ENCODE measurements at regions not wholly inside any gene's neighbourhood (a gene's known extent, or its start where the extent isn't known, plus 50 kb on each side); places are given as distances from the start of the nearest gene placed in this dataset.

- Histone ChIP-seq H3K27me3 (ENCODE audit: control insufficient read depth in 1 of 2, insufficient read depth in 2 of 2, low read length in 2 of 2) (no peaks in the 10 kb centered on the region), H3K4me1 (ENCODE audit: insufficient read depth, low read length) (no peaks in the 10 kb centered on the region), H3K36me3 (ENCODE audit: insufficient read depth, low read length) (no peaks in the 10 kb centered on the region), H3K9me3 (ENCODE audit: low read length) (no peaks in the 10 kb centered on the region), H3K4me3 (ENCODE audit: low read depth in 1 of 2, low read length in 2 of 2) (no peak overlapping the region), H3K27ac (ENCODE audit: low read depth, low read length) (no peak overlapping the region), H3K9ac (ENCODE audit: low read length) (no peak overlapping the region)
Measured at GRCh38 chr10:90464329-90464728, 393.5 kb downstream of the HTR7 start.

- Histone ChIP-seq H3K9me3 (ENCODE audit: low read length) (no peaks in the 10 kb centered on the region), H3K27ac (ENCODE audit: low read depth, low read length) (no peak overlapping the region), H3K27me3 (ENCODE audit: control insufficient read depth in 1 of 2, insufficient read depth in 2 of 2, low read length in 2 of 2) (no peaks in the 10 kb centered on the region), H3K36me3 (ENCODE audit: insufficient read depth, low read length) (no peaks in the 10 kb centered on the region), H3K4me1 (ENCODE audit: insufficient read depth, low read length) (no peaks in the 10 kb centered on the region), H3K9ac (ENCODE audit: low read length) (no peak overlapping the region), H3K4me3 (ENCODE audit: low read depth in 1 of 2, low read length in 2 of 2) (no peak overlapping the region)
Measured at GRCh38 chr10:90470966-90471365, 386.9 kb downstream of the HTR7 start.

DNA sequence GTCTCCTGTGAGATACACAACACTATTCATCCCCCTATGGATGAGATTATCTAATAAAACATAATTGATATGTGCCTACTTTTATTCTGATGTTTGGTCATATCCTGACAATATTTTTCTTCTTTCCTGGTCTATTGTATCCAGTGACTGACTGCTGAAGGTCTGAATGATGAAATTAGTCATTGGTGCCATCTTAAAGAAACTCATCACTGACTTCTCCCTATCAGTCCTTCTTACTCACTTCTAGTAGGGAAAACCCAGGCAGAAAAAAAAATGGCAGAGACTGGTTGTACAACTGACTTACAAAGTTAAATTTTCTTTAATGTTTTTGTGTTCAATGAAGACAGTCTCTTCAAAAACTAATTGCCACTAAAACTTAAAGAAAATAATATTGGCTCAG lies 377.4 kb downstream of the HTR7 start:
- Histone ChIP-seq H3K27ac (ENCODE audit: low read depth, low read length) (no peak overlapping the region), H3K4me3 (ENCODE audit: low read depth in 1 of 2, low read length in 2 of 2) (no peak overlapping the region), H3K9ac (ENCODE audit: low read length) (no peak overlapping the region), H3K4me1 (ENCODE audit: insufficient read depth, low read length) (no peaks in the 10 kb centered on the region), H3K27me3 (ENCODE audit: control insufficient read depth in 1 of 2, insufficient read depth in 2 of 2, low read length in 2 of 2) (no peaks in the 10 kb centered on the region), H3K9me3 (ENCODE audit: low read length) (no peaks in the 10 kb centered on the region), H3K36me3 (ENCODE audit: insufficient read depth, low read length) (no peaks in the 10 kb centered on the region)

GRCh38 chr10:90481326-90481923 lies 376.4 kb downstream of the HTR7 start:
- Histone ChIP-seq H3K27ac (ENCODE audit: low read depth, low read length) (no peak overlapping the region), H3K27me3 (ENCODE audit: control insufficient read depth in 1 of 2, insufficient read depth in 2 of 2, low read length in 2 of 2) (no peaks in the 10 kb centered on the region), H3K4me1 (ENCODE audit: insufficient read depth, low read length) (no peaks in the 10 kb centered on the region), H3K36me3 (ENCODE audit: insufficient read depth, low read length) (no peaks in the 10 kb centered on the region), H3K4me3 (ENCODE audit: low read depth in 1 of 2, low read length in 2 of 2) (no peak overlapping the region), H3K9me3 (ENCODE audit: low read length) (no peaks in the 10 kb centered on the region), H3K9ac (ENCODE audit: low read length) (no peak overlapping the region)

DNA sequence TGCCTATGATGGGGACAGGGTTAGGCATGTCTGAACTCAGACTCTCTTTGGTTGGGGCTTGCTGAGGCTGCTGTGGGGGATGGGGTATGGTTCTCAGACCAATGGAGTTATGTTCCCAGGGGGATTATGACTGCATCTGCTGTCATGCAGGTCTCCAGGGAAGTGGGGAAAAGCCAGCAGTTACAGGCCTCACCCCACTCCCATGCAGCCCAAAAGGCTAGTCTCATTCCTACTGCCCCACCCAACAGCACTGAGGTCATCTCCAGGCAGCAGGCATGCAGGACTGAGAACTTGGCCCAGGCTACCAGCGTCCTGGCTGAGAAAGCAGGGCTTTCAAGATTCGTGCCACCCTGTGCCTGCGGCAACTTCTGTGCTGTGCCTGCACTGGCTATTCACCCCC lies 373.3 kb downstream of the HTR7 start:
- Histone ChIP-seq H3K9ac (ENCODE audit: low read length) (no peak overlapping the region), H3K36me3 (ENCODE audit: insufficient read depth, low read length) (no peaks in the 10 kb centered on the region), H3K27me3 (ENCODE audit: control insufficient read depth in 1 of 2, insufficient read depth in 2 of 2, low read length in 2 of 2) (no peaks in the 10 kb centered on the region), H3K4me3 (ENCODE audit: low read depth in 1 of 2, low read length in 2 of 2) (no peak overlapping the region), H3K9me3 (ENCODE audit: low read length) (no peaks in the 10 kb centered on the region), H3K4me1 (ENCODE audit: insufficient read depth, low read length) (no peaks in the 10 kb centered on the region), H3K27ac (ENCODE audit: low read depth, low read length) (no peak overlapping the region)

GRCh38 chr10:90494183-90494582 lies 363.7 kb downstream of the HTR7 start:
- H3K9me3 ChIP-seq (ENCODE audit: low read length), result no peaks in the 10 kb centered on the region
- H3K4me1 ChIP-seq (ENCODE audit: insufficient read depth, low read length), result no peaks in the 10 kb centered on the region
- no peaks in the 10 kb centered on the region for H3K27me3 ChIP-seq (ENCODE audit: control insufficient read depth in 1 of 2, insufficient read depth in 2 of 2, low read length in 2 of 2)
- H3K27ac ChIP-seq (ENCODE audit: low read depth, low read length), result no peak overlapping the region
- no peak overlapping the region for H3K4me3 ChIP-seq (ENCODE audit: low read depth in 1 of 2, low read length in 2 of 2)
- no peak overlapping the region for H3K9ac ChIP-seq (ENCODE audit: low read length)
- H3K36me3 ChIP-seq (ENCODE audit: insufficient read depth, low read length), result no peaks in the 10 kb centered on the region

- Histone ChIP-seq H3K4me3 (ENCODE audit: low read depth in 1 of 2, low read length in 2 of 2) (no peak overlapping the region), H3K9me3 (ENCODE audit: low read length) (no peaks in the 10 kb centered on the region), H3K27me3 (ENCODE audit: control insufficient read depth in 1 of 2, insufficient read depth in 2 of 2, low read length in 2 of 2) (no peaks in the 10 kb centered on the region), H3K9ac (ENCODE audit: low read length) (no peak overlapping the region), H3K4me1 (ENCODE audit: insufficient read depth, low read length) (no peaks in the 10 kb centered on the region), H3K27ac (ENCODE audit: low read depth, low read length) (no peak overlapping the region), H3K36me3 (ENCODE audit: insufficient read depth, low read length) (no peaks in the 10 kb centered on the region)
Measured at GRCh38 chr10:90504172-90504571, 353.7 kb downstream of the HTR7 start.

DNA sequence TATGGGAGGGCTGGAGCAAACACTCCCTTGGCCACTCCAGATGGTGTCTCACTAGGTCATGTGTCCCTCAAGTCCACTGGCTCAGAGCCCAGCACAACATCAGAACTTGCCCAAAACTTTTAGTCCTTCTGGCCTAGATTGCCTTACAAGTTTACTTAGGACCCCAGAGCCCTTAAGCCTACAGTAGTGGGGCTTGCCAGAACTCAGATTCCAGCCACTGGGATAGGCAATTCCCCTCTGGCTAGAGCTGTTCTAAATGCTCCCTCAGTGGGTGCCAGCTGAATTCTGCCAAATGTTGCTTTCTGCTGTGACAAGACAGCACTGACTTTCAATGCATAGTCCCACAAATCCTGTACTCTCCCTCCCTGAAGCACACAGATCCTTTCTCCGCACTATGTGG lies 331.1 kb downstream of the HTR7 start:
- Histone ChIP-seq H3K9me3 (ENCODE audit: low read length) (no peaks in the 10 kb centered on the region), H3K27ac (ENCODE audit: low read depth, low read length) (no peak overlapping the region), H3K27me3 (ENCODE audit: control insufficient read depth in 1 of 2, insufficient read depth in 2 of 2, low read length in 2 of 2) (no peaks in the 10 kb centered on the region), H3K4me1 (ENCODE audit: insufficient read depth, low read length) (no peaks in the 10 kb centered on the region), H3K36me3 (ENCODE audit: insufficient read depth, low read length) (no peaks in the 10 kb centered on the region), H3K9ac (ENCODE audit: low read length) (no peak overlapping the region), H3K4me3 (ENCODE audit: low read depth in 1 of 2, low read length in 2 of 2) (no peak overlapping the region)

DNA sequence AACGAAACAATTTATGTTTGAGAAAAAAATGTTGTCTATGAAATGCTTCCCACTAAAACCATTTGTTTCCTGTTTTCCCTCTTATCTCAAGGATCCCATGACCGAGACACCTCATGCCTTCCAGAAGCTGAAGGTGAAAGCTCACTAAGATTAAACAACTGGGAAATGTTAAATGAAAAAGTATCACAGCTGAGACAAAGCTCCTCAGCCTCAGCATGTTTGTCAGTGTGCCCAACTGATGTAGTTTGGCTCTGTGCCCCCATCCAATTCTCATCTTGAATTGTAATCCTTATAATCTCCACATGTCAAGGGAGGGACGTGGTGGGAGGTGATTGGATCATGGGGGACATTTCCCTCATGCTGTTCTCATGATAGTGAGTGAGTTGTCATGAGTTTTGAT lies 327.3 kb downstream of the HTR7 start:
- Histone ChIP-seq H3K4me1 (ENCODE audit: insufficient read depth, low read length) (no peaks in the 10 kb centered on the region), H3K27me3 (ENCODE audit: control insufficient read depth in 1 of 2, insufficient read depth in 2 of 2, low read length in 2 of 2) (no peaks in the 10 kb centered on the region)

GRCh38 chr10:90557385-90557784 lies 300.5 kb downstream of the HTR7 start:
- no peaks in the 10 kb centered on the region for H3K4me1 ChIP-seq (ENCODE audit: insufficient read depth, low read length)
- no peaks in the 10 kb centered on the region for H3K27me3 ChIP-seq (ENCODE audit: control insufficient read depth in 1 of 2, insufficient read depth in 2 of 2, low read length in 2 of 2)
- no peaks in the 10 kb centered on the region for H3K36me3 ChIP-seq (ENCODE audit: insufficient read depth, low read length)
- no peak overlapping the region for H3K9ac ChIP-seq (ENCODE audit: low read length)
- no peaks in the 10 kb centered on the region for H3K9me3 ChIP-seq (ENCODE audit: low read length)
- no peak overlapping the region for H3K4me3 ChIP-seq (ENCODE audit: low read depth in 1 of 2, low read length in 2 of 2)
- no peak overlapping the region for H3K27ac ChIP-seq (ENCODE audit: low read depth, low read length)

More for the DNA sequence above, 327.3 kb downstream of the HTR7 start:
- no peak overlapping the region for H3K27ac ChIP-seq (ENCODE audit: low read depth, low read length)
- no peak overlapping the region for H3K9ac ChIP-seq (ENCODE audit: low read length)
- no peaks in the 10 kb centered on the region for H3K36me3 ChIP-seq (ENCODE audit: insufficient read depth, low read length)
- no peaks in the 10 kb centered on the region for H3K9me3 ChIP-seq (ENCODE audit: low read length)
- H3K4me3 ChIP-seq (ENCODE audit: low read depth in 1 of 2, low read length in 2 of 2), result no peak overlapping the region

GRCh38 chr10:90560331-90560730 lies 297.5 kb downstream of the HTR7 start:
- Histone ChIP-seq H3K36me3 (ENCODE audit: insufficient read depth, low read length) (no peaks in the 10 kb centered on the region), H3K9ac (ENCODE audit: low read length) (no peak overlapping the region), H3K4me3 (ENCODE audit: low read depth in 1 of 2, low read length in 2 of 2) (no peak overlapping the region), H3K4me1 (ENCODE audit: insufficient read depth, low read length) (no peaks in the 10 kb centered on the region), H3K9me3 (ENCODE audit: low read length) (no peaks in the 10 kb centered on the region), H3K27ac (ENCODE audit: low read depth, low read length) (no peak overlapping the region), H3K27me3 (ENCODE audit: control insufficient read depth in 1 of 2, insufficient read depth in 2 of 2, low read length in 2 of 2) (no peaks in the 10 kb centered on the region)

DNA sequence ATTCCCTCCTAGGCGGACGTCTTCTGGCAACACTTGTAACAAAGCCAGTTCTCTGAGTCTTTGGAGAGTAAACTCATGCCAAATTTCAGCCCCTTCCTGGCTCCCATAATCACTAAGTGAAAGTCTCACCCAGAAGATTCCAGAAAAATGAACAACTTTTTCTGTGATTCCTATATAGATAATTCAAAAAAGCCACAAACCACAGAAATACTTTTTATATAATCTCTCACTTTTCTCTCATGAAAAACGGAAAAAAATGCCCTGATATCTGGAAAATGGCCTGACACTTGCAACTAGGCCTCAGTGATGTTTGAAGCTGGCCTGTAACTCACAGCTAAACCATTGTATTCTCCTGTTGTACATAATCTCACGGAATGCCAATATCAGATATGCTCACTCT lies 296.2 kb downstream of the HTR7 start:
- no peak overlapping the region for H3K9ac ChIP-seq (ENCODE audit: low read length)
- H3K27me3 ChIP-seq (ENCODE audit: control insufficient read depth in 1 of 2, insufficient read depth in 2 of 2, low read length in 2 of 2), result no peaks in the 10 kb centered on the region
- H3K4me3 ChIP-seq (ENCODE audit: low read depth in 1 of 2, low read length in 2 of 2), result no peak overlapping the region
- no peaks in the 10 kb centered on the region for H3K9me3 ChIP-seq (ENCODE audit: low read length)
- H3K27ac ChIP-seq (ENCODE audit: low read depth, low read length), result no peak overlapping the region
- H3K36me3 ChIP-seq (ENCODE audit: insufficient read depth, low read length), result no peaks in the 10 kb centered on the region
- H3K4me1 ChIP-seq (ENCODE audit: insufficient read depth, low read length), result no peaks in the 10 kb centered on the region
